Panc1 (cell line): ENCODE measurements at regions not wholly inside any gene's neighbourhood (a gene's known extent, or its start where the extent isn't known, plus 50 kb on each side); places are given as distances from the start of the nearest gene placed in this dataset.

Experiments used
- ATAC-seq: fragments of 200-7000 bp; cut with Tn5 transposase; 2 replicates; pipeline ENCODE4 v1.9.1; 2020; ENCODE audit warnings: mild to moderate bottlenecking, moderate library complexity
- BruUV-seq: library from RNA; stranded (reverse); fragments of 400-500 nt; replicated peaks from 2 replicates; lab custom pipeline; 2021; lab: Mats Ljungman, UMichigan
- CTCF ChIA-PET: fragments of 300-600 bp; sonication (Branson Sonifier 250); formaldehyde crosslinking; loops from one replicate; lab custom pipeline; 2022; ENCODE audit warnings: antibody characterized with exemption; lab: Charles Lee
- POLR2A ChIA-PET: fragments of 300-600 bp; sonication (Branson Sonifier 250); formaldehyde crosslinking; loops from one replicate; lab custom pipeline; 2022; ENCODE audit warnings: antibody characterized with exemption; lab: Charles Lee
- DNase-seq: peaks from one replicate; pipeline ENCODE4 v3.0.0-alpha.2; 2010; ENCODE audit warnings: low read depth, low spot score
- H3K27ac ChIP-seq: 2 replicates; pipeline ENCODE4 v1.5.1; 2011; ENCODE audit warnings: mild to moderate bottlenecking, low read length, inconsistent platforms
- H3K27me3 ChIP-seq: fragments of 200-500 bp; sonication (Bioruptor generic); 2 replicates; pipeline ENCODE4 v1.6.0; 2014; ENCODE audit warnings: low read length, inconsistent platforms; ENCODE audit not compliant: control insufficient read depth, insufficient read depth
- H3K36me3 ChIP-seq: fragments of 200-500 bp; sonication (Bioruptor generic); 2 replicates; pipeline ENCODE4 v1.5.1; 2014; ENCODE audit warnings: inconsistent platforms, mild to moderate bottlenecking, low read length, moderate library complexity; ENCODE audit not compliant: control insufficient read depth, insufficient read depth
- H3K4me1 ChIP-seq: 2 replicates; pipeline ENCODE4 v1.5.1; 2011; ENCODE audit warnings: inconsistent platforms, mild to moderate bottlenecking, low read length, moderate library complexity; ENCODE audit not compliant: control insufficient read depth, insufficient read depth
- H3K4me3 ChIP-seq, 2 experiments: 2 replicates each; pipeline ENCODE4 v1.5.1; 2011 to 2012; ENCODE audit warnings: low read depth in 2 of 2, low read length in 2 of 2, mild to moderate bottlenecking in 2 of 2, inconsistent platforms in 1 of 2, moderate library complexity in 1 of 2
- H3K9me3 ChIP-seq: fragments of 200-500 bp; sonication (Bioruptor generic); 2 replicates; pipeline ENCODE4 v1.5.1; 2014; ENCODE audit warnings: low read depth, mild to moderate bottlenecking, inconsistent platforms, low read length, moderate library complexity; ENCODE audit not compliant: control insufficient read depth, insufficient read depth
- POLR2AphosphoS5 ChIP-seq: IDR thresholded peaks from 2 replicates; pipeline ENCODE4 v1.6.1; 2012; ENCODE audit warnings: mild to moderate bottlenecking, low read depth, low read length, moderate library complexity
- SIN3A ChIP-seq: IDR thresholded peaks from 2 replicates; pipeline ENCODE4 v1.6.1; 2012; ENCODE audit warnings: low read depth, mild to moderate bottlenecking, low read length, moderate library complexity, borderline replicate concordance; ENCODE audit not compliant: insufficient read depth
- TCF7L2 ChIP-seq: IDR thresholded peaks from 2 replicates; pipeline ENCODE4 v1.6.1; 2011; ENCODE audit warnings: mild to moderate bottlenecking, low read depth, low read length, inconsistent platforms
- in situ Hi-C: cut with HindIII; loops from 2 replicates; pipeline ENCODE4 v1.10.0; 2016; ENCODE audit warnings: low sequenced_read_pairs, low pct_unique_long_range_greater_than_20kb
- intact Hi-C: fragments of 100-400 bp; cut with micrococcal nuclease; formaldehyde crosslinking; loops from one replicate; pipeline ENCODE4 v1.10.0; 2022; ENCODE audit not compliant: unreplicated experiment
- TF ChIP-seq, protein P1 (sequence below), 2 experiments: IDR thresholded peaks; 2 replicates each; pipeline ENCODE4 v1.6.1; 2011 to 2012; ENCODE audit warnings: low read depth in 2 of 2, control low read depth in 1 of 2, low read length in 1 of 2, mild to moderate bottlenecking in 1 of 2, moderate library complexity in 1 of 2; ENCODE audit not compliant: insufficient read depth in 1 of 2
- TF ChIP-seq, protein P2 (sequence below): fragments of 450-650 bp; IDR thresholded peaks from 2 replicates; pipeline ENCODE4 v1.5.1; 2017; ENCODE audit warnings: mild to moderate bottlenecking

DNA sequence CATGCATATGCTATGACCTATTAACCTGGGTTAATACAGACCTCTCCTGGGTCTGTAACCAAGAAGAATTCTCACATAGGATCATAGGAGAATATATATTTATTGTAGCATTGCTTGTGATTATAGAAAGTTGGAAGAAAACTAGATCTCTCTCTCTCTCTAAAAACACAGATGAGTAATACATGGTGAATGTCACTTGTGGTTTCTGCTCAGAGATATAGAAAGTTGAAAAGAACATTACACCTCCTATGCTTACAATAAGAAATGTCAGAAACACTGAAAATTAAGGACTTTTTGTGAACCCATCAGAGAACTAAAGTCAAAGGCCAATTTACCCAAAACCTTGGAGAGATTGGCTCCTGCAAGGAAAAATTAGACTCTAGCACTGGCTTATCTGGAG lies 1389.5 kb downstream of the FAM133A start:
- BruUV-seq, result no TSS peak
- CTCF ChIA-PET, result no interaction called here

GRCh38 chrX:95065151-95065550 lies 1391.1 kb downstream of the FAM133A start:
- Histone ChIP-seq H3K9me3 (no peaks in the 10 kb centered on the region), H3K36me3 (no peaks in the 10 kb centered on the region), H3K27ac (no peak overlapping the region), H3K4me3 (no peak overlapping the region), H3K27me3 (no peaks in the 10 kb centered on the region), H3K4me1 (no peaks in the 10 kb centered on the region)
- CTCF ChIA-PET, result no interaction called here
- in situ Hi-C loops (no loop called here), intact Hi-C loops (no loop called here)
- BruUV-seq, result no TSS peak
- DNase-seq (no peak), ATAC-seq (no peak)
- POLR2A ChIA-PET, result no interaction called here
- TF ChIP-seq, protein P1, sequence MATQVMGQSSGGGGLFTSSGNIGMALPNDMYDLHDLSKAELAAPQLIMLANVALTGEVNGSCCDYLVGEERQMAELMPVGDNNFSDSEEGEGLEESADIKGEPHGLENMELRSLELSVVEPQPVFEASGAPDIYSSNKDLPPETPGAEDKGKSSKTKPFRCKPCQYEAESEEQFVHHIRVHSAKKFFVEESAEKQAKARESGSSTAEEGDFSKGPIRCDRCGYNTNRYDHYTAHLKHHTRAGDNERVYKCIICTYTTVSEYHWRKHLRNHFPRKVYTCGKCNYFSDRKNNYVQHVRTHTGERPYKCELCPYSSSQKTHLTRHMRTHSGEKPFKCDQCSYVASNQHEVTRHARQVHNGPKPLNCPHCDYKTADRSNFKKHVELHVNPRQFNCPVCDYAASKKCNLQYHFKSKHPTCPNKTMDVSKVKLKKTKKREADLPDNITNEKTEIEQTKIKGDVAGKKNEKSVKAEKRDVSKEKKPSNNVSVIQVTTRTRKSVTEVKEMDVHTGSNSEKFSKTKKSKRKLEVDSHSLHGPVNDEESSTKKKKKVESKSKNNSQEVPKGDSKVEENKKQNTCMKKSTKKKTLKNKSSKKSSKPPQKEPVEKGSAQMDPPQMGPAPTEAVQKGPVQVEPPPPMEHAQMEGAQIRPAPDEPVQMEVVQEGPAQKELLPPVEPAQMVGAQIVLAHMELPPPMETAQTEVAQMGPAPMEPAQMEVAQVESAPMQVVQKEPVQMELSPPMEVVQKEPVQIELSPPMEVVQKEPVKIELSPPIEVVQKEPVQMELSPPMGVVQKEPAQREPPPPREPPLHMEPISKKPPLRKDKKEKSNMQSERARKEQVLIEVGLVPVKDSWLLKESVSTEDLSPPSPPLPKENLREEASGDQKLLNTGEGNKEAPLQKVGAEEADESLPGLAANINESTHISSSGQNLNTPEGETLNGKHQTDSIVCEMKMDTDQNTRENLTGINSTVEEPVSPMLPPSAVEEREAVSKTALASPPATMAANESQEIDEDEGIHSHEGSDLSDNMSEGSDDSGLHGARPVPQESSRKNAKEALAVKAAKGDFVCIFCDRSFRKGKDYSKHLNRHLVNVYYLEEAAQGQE (IDR thresholded peaks at IDR 0.05; ENCODE audit: insufficient read depth in 1 of 2, low read depth in 2 of 2, low read length in 1 of 2), result no peak
- TF ChIP-seq, protein P2, sequence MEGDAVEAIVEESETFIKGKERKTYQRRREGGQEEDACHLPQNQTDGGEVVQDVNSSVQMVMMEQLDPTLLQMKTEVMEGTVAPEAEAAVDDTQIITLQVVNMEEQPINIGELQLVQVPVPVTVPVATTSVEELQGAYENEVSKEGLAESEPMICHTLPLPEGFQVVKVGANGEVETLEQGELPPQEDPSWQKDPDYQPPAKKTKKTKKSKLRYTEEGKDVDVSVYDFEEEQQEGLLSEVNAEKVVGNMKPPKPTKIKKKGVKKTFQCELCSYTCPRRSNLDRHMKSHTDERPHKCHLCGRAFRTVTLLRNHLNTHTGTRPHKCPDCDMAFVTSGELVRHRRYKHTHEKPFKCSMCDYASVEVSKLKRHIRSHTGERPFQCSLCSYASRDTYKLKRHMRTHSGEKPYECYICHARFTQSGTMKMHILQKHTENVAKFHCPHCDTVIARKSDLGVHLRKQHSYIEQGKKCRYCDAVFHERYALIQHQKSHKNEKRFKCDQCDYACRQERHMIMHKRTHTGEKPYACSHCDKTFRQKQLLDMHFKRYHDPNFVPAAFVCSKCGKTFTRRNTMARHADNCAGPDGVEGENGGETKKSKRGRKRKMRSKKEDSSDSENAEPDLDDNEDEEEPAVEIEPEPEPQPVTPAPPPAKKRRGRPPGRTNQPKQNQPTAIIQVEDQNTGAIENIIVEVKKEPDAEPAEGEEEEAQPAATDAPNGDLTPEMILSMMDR, result no peak
- no peak for TF ChIP-seq TCF7L2
- TF ChIP-seq SIN3A, result no peak
- TF ChIP-seq POLR2AphosphoS5, result no peak

More for the DNA sequence above, 1389.5 kb downstream of the FAM133A start:
- in situ Hi-C loops (no loop called here), intact Hi-C loops (no loop called here)
- POLR2A ChIA-PET, result no interaction called here
- no peak for DNase-seq
- Histone ChIP-seq H3K36me3 (no peaks in the 10 kb centered on the region), H3K9me3 (no peaks in the 10 kb centered on the region), H3K27me3 (no peaks in the 10 kb centered on the region), H3K4me3 (no peak overlapping the region), H3K4me1 (no peaks in the 10 kb centered on the region), H3K27ac (no peak overlapping the region)
- ATAC-seq, result no peak
- TF ChIP-seq, protein P2, result no peak
- TF ChIP-seq, protein P1 (IDR thresholded peaks at IDR 0.05; ENCODE audit: insufficient read depth in 1 of 2, low read depth in 2 of 2, low read length in 1 of 2), result no peak
- TF ChIP-seq TCF7L2, result no peak
- TF ChIP-seq POLR2AphosphoS5, result no peak
- no peak for TF ChIP-seq SIN3A
